ENCODE measurements at regions not wholly inside any gene's neighbourhood (a gene's known extent, or its start where the extent isn't known, plus 50 kb on each side); places are given as distances from the start of the nearest gene placed in this dataset.

DNA sequence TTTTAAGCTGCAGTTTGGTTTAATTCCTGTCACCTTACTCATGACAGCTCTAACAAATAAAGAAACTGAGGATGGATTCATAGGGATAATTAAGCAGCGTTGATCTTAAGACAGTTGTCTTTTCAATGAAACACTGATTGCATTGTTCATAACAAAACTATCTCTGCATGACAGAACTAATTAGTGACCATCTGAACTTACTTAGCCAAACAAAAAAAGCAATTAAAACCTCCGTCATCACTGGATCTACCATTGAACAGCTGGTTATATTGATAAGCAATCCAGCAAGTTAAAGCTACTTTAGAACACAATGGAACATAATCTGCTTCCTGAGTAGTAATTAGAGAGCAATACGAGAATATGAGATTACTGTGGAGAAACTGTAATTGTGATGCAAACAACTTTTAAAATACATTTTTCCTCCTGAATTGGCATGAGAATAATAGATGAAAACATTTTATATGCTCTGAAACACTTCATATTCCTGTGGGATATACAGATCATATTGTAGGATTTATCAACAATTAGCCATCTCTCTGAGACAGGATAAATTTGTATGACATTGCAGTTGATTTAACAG is 2576.8 kb downstream of the PCDH7 start:
- TF ChIP-seq BACH2 (CRISPR knock-in tag; IDR thresholded peaks at IDR 0.05; ENCODE audit: borderline replicate concordance) (no peak), PPARA (CRISPR knock-in tag; IDR thresholded peaks at IDR 0.05; ENCODE audit: borderline replicate concordance) (no peak), GLIS3 (CRISPR knock-in tag; IDR thresholded peaks at IDR 0.05) (no peak), ESRRG (CRISPR knock-in tag; IDR thresholded peaks at IDR 0.05) (no peak)
- TF ChIP-seq, protein P1, sequence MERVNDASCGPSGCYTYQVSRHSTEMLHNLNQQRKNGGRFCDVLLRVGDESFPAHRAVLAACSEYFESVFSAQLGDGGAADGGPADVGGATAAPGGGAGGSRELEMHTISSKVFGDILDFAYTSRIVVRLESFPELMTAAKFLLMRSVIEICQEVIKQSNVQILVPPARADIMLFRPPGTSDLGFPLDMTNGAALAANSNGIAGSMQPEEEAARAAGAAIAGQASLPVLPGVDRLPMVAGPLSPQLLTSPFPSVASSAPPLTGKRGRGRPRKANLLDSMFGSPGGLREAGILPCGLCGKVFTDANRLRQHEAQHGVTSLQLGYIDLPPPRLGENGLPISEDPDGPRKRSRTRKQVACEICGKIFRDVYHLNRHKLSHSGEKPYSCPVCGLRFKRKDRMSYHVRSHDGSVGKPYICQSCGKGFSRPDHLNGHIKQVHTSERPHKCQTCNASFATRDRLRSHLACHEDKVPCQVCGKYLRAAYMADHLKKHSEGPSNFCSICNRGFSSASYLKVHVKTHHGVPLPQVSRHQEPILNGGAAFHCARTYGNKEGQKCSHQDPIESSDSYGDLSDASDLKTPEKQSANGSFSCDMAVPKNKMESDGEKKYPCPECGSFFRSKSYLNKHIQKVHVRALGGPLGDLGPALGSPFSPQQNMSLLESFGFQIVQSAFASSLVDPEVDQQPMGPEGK (CRISPR knock-in tag; IDR thresholded peaks at IDR 0.05; ENCODE audit: borderline replicate concordance): no peak

Data from SK-N-SH treated with all-trans-retinoic acid at 6 μM for 48 hours (cell line).